ENCODE measurements at regions not wholly inside any gene's neighbourhood (a gene's known extent, or its start where the extent isn't known, plus 50 kb on each side); places are given as distances from the start of the nearest gene placed in this dataset.

GRCh38 chr22:27080036-27080578, 422.7 kb downstream of the MIAT start:
- Histone ChIP-seq H3K4me1 (ENCODE audit: insufficient read depth, low read length) (no peaks in the 10 kb centered on the region), H2AK5ac (ENCODE audit: insufficient read length, low read length) (no peak overlapping the region), H3K23me2 (ENCODE audit: insufficient read length, low read depth, low read length, poor library complexity, severe bottlenecking) (no peaks in the 10 kb centered on the region), H3T11ph (ENCODE audit: low read length) (no peak overlapping the region), H3K23ac (ENCODE audit: insufficient read length, low read depth, low read length) (no peak overlapping the region), H3K18ac (ENCODE audit: insufficient read length, low read depth, low read length) (no peak overlapping the region), H4K20me1 (ENCODE audit: control insufficient read depth, insufficient read depth, insufficient read length) (no peaks in the 10 kb centered on the region), H3K56ac (ENCODE audit: insufficient read length, low read depth, low read length) (no peak overlapping the region), H2BK20ac (ENCODE audit: low read depth, low read length, poor library complexity, severe bottlenecking) (no peak overlapping the region), H3K27ac (ENCODE audit: insufficient read length, low read depth, low read length) (no peak overlapping the region), H2BK15ac (ENCODE audit: low read depth, low read length) (no peak overlapping the region), H4K8ac (replicated peaks; ENCODE audit: insufficient read length, low read depth, low read length) (no peak overlapping the region), H3K79me1 (ENCODE audit: insufficient read depth, low read depth, low read length, poor library complexity, severe bottlenecking) (no peaks in the 10 kb centered on the region), H3K4me2 (ENCODE audit: insufficient read depth, insufficient read length, low read length) (no peak overlapping the region), H3K9ac (ENCODE audit: extremely low read depth, insufficient read length, low read length) (no peak overlapping the region), H3K79me2 (ENCODE audit: insufficient read depth, low read length) (no peaks in the 10 kb centered on the region), H4K91ac (ENCODE audit: insufficient read length, low read depth, low read length) (no peak overlapping the region), H3K4ac (ENCODE audit: low read depth, low read length) (no peak overlapping the region), H2BK5ac (ENCODE audit: insufficient read length, low read length) (no peak overlapping the region), H2AFZ (ENCODE audit: low read length) (no peak overlapping the region), H3K14ac (ENCODE audit: insufficient read depth, low read length) (no peak overlapping the region), H2BK120ac (ENCODE audit: low read depth, low read length, poor library complexity, severe bottlenecking) (no peak overlapping the region), H2BK12ac (ENCODE audit: insufficient read length, low read depth, low read length) (no peak overlapping the region), H3K9me3 (ENCODE audit: control insufficient read depth, low read depth, low read length) (no peaks in the 10 kb centered on the region), H3K27me3 (ENCODE audit: insufficient read depth, low read length) (no peaks in the 10 kb centered on the region), H4K5ac (ENCODE audit: insufficient read length, low read depth, low read length) (no peak overlapping the region)
- peaks cover 5 to 15% of the 10 kb centered on the region in 2 experiments for H3K4me1 Mint-ChIP-seq
- TF ChIP-seq, protein P1, sequence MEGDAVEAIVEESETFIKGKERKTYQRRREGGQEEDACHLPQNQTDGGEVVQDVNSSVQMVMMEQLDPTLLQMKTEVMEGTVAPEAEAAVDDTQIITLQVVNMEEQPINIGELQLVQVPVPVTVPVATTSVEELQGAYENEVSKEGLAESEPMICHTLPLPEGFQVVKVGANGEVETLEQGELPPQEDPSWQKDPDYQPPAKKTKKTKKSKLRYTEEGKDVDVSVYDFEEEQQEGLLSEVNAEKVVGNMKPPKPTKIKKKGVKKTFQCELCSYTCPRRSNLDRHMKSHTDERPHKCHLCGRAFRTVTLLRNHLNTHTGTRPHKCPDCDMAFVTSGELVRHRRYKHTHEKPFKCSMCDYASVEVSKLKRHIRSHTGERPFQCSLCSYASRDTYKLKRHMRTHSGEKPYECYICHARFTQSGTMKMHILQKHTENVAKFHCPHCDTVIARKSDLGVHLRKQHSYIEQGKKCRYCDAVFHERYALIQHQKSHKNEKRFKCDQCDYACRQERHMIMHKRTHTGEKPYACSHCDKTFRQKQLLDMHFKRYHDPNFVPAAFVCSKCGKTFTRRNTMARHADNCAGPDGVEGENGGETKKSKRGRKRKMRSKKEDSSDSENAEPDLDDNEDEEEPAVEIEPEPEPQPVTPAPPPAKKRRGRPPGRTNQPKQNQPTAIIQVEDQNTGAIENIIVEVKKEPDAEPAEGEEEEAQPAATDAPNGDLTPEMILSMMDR (conservative IDR thresholded peaks at IDR 0.05) = no peak
- peaks cover 36% of the 10 kb centered on the region for H3K27me3 Mint-ChIP-seq (ENCODE audit: low read depth)
- no peaks in the 10 kb centered on the region for H3K36me3 Mint-ChIP-seq (ENCODE audit: insufficient read depth in 1 of 3, low read depth in 3 of 3)
- no peaks in the 10 kb centered on the region for H3K9me3 Mint-ChIP-seq
- H3K27ac Mint-ChIP-seq = no peak overlapping the region
- WGBS (ENCODE audit: extremely low coverage, insufficient read length, low lambda C conversion rate) = no CpG with 5 or more reads among the region's 8 CpGs
- no peak overlapping the region for H3K4me3 Mint-ChIP-seq
- no peak for DNase-seq
